ENCODE measurements at regions not wholly inside any gene's neighbourhood (a gene's known extent, or its start where the extent isn't known, plus 50 kb on each side); places are given as distances from the start of the nearest gene placed in this dataset.

DNA sequence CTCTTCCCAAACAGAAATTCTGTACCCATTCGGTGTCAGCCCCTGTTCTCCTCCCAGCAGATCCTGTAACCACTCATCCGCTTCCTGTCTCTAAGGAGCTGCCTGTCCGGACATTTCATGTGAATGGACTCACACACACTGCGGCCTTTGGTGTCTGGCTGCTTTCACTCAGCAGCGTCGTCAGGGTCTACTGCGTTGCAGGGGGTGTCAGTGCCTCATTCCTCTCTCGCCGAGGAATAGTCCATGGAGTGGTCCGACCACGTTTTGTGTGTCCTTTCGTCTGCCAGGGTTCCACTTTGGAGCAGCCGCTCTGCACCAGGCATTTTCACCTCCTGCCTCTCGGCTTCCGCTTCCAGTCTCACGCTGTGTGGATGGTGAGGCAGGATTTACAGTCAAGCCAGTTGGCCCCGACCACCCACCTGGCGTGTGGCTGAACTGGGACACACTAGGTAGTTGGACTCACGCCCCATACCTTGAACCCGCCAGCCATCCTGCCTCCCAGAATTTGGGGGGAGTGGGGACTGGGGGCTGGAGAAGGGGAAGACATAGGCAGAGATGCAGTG, 188.2 kb upstream of the CIBAR2 start:
- Histone ChIP-seq H3K27me3 (no peaks in the 10 kb centered on the region), H3K36me3 (replicated peaks in 1 of 2; ENCODE audit: insufficient read depth in 1 of 2, low read depth in 2 of 2) (no peaks in the 10 kb centered on the region), H3K27ac (peak overlapping the region; percentile 51 to 79 (median 70)), H3K9me3 (no peaks in the 10 kb centered on the region), H3K4me3 (no peak overlapping the region), H3K4me1 (peaks cover 35% of the 10 kb centered on the region)
- TF ChIP-seq POLR2A (IDR thresholded peaks at IDR 0.05) (no peak), CTCF (IDR thresholded peaks at IDR 0.05) (no peak)
- DNase-seq (no peak), ATAC-seq (no peak)
- intact Hi-C loops (cut with DNase I): no loop called here
- WGBS, 2 donors: 82 to 91% methylated on average over 19 to 20 of the region's 20 CpGs

GRCh38 chr16:85301231-85301630, 189.0 kb upstream of the CIBAR2 start:
- WGBS, 2 donors: 0 to 8% methylated on average over 2 to 6 of the region's 6 CpGs
- peak overlapping the region; percentile 51 to 79 (median 70) for H3K27ac ChIP-seq
- H3K9me3 ChIP-seq: no peaks in the 10 kb centered on the region
- DNase-seq: peak; percentile 66 to 87 (median 83)
- H3K27me3 ChIP-seq: no peaks in the 10 kb centered on the region
- intact Hi-C loops (cut with DNase I): no loop called here
- no peak for TF ChIP-seq POLR2A (IDR thresholded peaks at IDR 0.05)
- TF ChIP-seq CTCF (IDR thresholded peaks at IDR 0.05): no peak
- ATAC-seq: peak; percentile 57
- H3K4me1 ChIP-seq: peaks cover 40% of the 10 kb centered on the region
- no peak overlapping the region for H3K4me3 ChIP-seq
- no peaks in the 10 kb centered on the region for H3K36me3 ChIP-seq (replicated peaks in 1 of 2; ENCODE audit: insufficient read depth in 1 of 2, low read depth in 2 of 2)

- WGBS, 2 donors: 29 to 36% methylated on average over 18 to 24 of the region's 24 CpGs
- intact Hi-C loops (cut with DNase I): no loop called here
- Histone ChIP-seq H3K4me3 (no peak overlapping the region), H3K27ac (peak overlapping the region; percentile 51 to 79 (median 70)), H3K36me3 (replicated peaks in 1 of 2; ENCODE audit: insufficient read depth in 1 of 2, low read depth in 2 of 2) (no peaks in the 10 kb centered on the region), H3K9me3 (no peaks in the 10 kb centered on the region), H3K4me1 (peaks cover 46% of the 10 kb centered on the region), H3K27me3 (no peaks in the 10 kb centered on the region)
- ATAC-seq (peak; percentile 8), DNase-seq (peak in 3 of 4 donors; percentile 42 to 60 (median 57))
- TF ChIP-seq POLR2A (IDR thresholded peaks at IDR 0.05) (no peak), CTCF (IDR thresholded peaks at IDR 0.05) (no peak)
These were observed 190.0 kb upstream of the CIBAR2 start for GRCh38 chr16:85302018-85302847.

DNA sequence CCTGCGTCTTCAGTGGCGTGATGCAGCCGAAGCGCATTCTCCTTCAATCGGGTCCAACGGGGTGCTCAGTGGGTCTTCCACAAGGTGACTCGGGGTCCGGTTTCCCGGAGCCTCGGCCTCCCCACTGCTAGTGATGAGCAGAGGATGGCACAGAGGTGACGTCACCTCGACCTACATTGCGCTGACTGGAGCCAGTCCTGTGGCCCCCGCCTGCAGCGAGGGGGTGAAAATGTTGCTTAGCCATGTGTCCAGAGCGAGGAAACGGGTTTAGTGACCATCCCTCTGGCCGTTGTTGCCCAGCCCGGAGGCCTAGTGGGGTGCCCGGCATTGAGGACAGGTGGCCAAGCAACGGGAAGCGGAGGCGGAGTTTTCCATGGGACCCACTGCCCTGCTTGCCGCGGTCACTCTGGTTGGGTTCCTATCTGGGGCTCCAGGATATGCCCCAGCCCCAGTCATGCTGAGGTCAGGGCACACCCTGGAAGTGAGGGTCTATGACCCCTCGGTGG, 190.6 kb upstream of the CIBAR2 start:
- Histone ChIP-seq H3K9me3 (no peaks in the 10 kb centered on the region), H3K4me1 (peaks cover 46% of the 10 kb centered on the region), H3K36me3 (replicated peaks in 1 of 2; ENCODE audit: insufficient read depth in 1 of 2, low read depth in 2 of 2) (no peaks in the 10 kb centered on the region), H3K27ac (peak overlapping the region in 1 of 4 donors; percentile 75), H3K4me3 (no peak overlapping the region), H3K27me3 (no peaks in the 10 kb centered on the region)
- TF ChIP-seq POLR2A (IDR thresholded peaks at IDR 0.05) (no peak), CTCF (IDR thresholded peaks at IDR 0.05) (no peak)
- 58 to 77% methylated on average over 10 to 26 of the region's 26 CpGs for WGBS, 2 donors
- peak; percentile 28 for ATAC-seq
- intact Hi-C loops (cut with DNase I): no loop called here
- no peak for DNase-seq

All from body of pancreas (tissue), 4 donors.